Endodermal cell (in vitro differentiated cells): ENCODE measurements at regions not wholly inside any gene's neighbourhood (a gene's known extent, or its start where the extent isn't known, plus 50 kb on each side); places are given as distances from the start of the nearest gene placed in this dataset.

Experiments
- DNase-seq: peaks from one replicate; pipeline ENCODE4 v3.0.0-alpha.2; 2017
- H3K27ac ChIP-seq: 2 replicates; pipeline ENCODE4 v1.5.1; 2013; ENCODE audit warnings: mild to moderate bottlenecking, low read depth, low read length, moderate library complexity
- H3K27me3 ChIP-seq: 2 replicates; pipeline ENCODE4 v1.6.1; 2013; ENCODE audit warnings: mild to moderate bottlenecking, low read length, moderate library complexity; ENCODE audit not compliant: insufficient read depth, control insufficient read depth, poor library complexity, severe bottlenecking
- H3K36me3 ChIP-seq: 2 replicates; pipeline ENCODE4 v1.7.0; 2013; ENCODE audit warnings: mild to moderate bottlenecking, low read length, moderate library complexity; ENCODE audit not compliant: control insufficient read depth, insufficient read depth
- H3K4me1 ChIP-seq: one replicate; pipeline ENCODE4 v1.7.0; 2013; ENCODE audit warnings: low read length; ENCODE audit not compliant: control insufficient read depth, insufficient read depth
- H3K4me3 ChIP-seq: 2 replicates; pipeline ENCODE4 v1.5.1; 2013; ENCODE audit warnings: mild to moderate bottlenecking, low read length, moderate library complexity
- H3K9ac ChIP-seq: 2 replicates; pipeline ENCODE4 v1.6.1; 2013; ENCODE audit warnings: mild to moderate bottlenecking, low read length, moderate library complexity; ENCODE audit not compliant: poor library complexity, severe bottlenecking; ENCODE audit errors: extremely low read depth
- H3K9me3 ChIP-seq: 2 replicates; pipeline ENCODE4 v1.6.1; 2013; ENCODE audit warnings: mild to moderate bottlenecking, low read length, moderate library complexity; ENCODE audit not compliant: control insufficient read depth
- H3K27ac Mint-ChIP-seq: 2 replicates; pipeline ENCODE4 v1.8.0; 2020; ENCODE audit warnings: mixed read lengths
- H3K27me3 Mint-ChIP-seq: 2 replicates; pipeline ENCODE4 v1.8.0; 2021; ENCODE audit warnings: mild to moderate bottlenecking, mixed read lengths; ENCODE audit not compliant: insufficient read depth
- H3K36me3 Mint-ChIP-seq: 2 replicates; pipeline ENCODE4 v1.8.0; 2020; ENCODE audit warnings: low read depth, mixed read lengths
- H3K4me1 Mint-ChIP-seq: 2 replicates; pipeline ENCODE4 v1.8.0; 2020; ENCODE audit warnings: mixed read lengths
- H3K4me3 Mint-ChIP-seq: 2 replicates; pipeline ENCODE4 v1.8.0; 2020; ENCODE audit warnings: mild to moderate bottlenecking, moderate library complexity, mixed read lengths
- H3K9me3 Mint-ChIP-seq: 2 replicates; pipeline ENCODE4 v1.8.0; 2020; ENCODE audit warnings: mild to moderate bottlenecking, mixed read lengths
- WGBS, 2 experiments: methylation state at CpG; one replicate each; pipeline versions ENCODE4 v1.1.5 to v1.1.7; 2013; ENCODE audit warnings: missing lambda C conversion rate in 2 of 2, mixed read lengths in 1 of 2; ENCODE audit not compliant: insufficient coverage in 1 of 2, insufficient read length in 1 of 2; 5-methylcytosine and 5-hydroxymethylcytosine counted together
- TF ChIP-seq, protein P1 (sequence below): fragments of 200-600 bp; sonication (generic); conservative IDR thresholded peaks from 2 replicates; pipeline ENCODE4 v1.5.0; 2021; ENCODE audit warnings: antibody characterized with exemption, mild to moderate bottlenecking

DNA sequence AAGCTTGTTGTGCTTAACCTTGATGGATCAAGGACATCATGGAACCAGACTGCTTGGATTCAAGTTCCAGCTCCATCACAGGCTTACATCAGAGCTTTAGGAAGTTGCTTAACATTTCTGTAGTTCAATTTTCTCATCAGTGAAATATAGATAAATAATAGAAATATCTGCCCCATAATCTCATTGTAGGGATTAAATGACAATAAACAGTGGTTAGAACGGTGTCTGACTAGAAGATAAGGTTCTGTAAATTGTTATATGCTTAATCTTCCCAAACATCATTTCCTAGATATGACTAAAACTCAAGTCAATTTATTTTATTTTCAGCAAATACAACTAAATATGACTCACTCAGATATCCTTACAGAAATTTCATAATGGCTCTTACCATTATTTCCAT lies 83.5 kb downstream of the SLITRK1 start:
- no peak for DNase-seq
- Histone ChIP-seq H3K27ac (no peak overlapping the region), H3K36me3 (no peaks in the 10 kb centered on the region), H3K4me3 (no peak overlapping the region), H3K27me3 (no peaks in the 10 kb centered on the region), H3K9ac (no peak overlapping the region), H3K4me1 (no peaks in the 10 kb centered on the region), H3K9me3 (no peaks in the 10 kb centered on the region)
- Mint-ChIP-seq H3K4me3 (no peak overlapping the region), H3K4me1 (no peaks in the 10 kb centered on the region), H3K27ac (no peak overlapping the region), H3K36me3 (no peaks in the 10 kb centered on the region), H3K9me3 (no peaks in the 10 kb centered on the region), H3K27me3 (no peaks in the 10 kb centered on the region)
- TF ChIP-seq, protein P1, sequence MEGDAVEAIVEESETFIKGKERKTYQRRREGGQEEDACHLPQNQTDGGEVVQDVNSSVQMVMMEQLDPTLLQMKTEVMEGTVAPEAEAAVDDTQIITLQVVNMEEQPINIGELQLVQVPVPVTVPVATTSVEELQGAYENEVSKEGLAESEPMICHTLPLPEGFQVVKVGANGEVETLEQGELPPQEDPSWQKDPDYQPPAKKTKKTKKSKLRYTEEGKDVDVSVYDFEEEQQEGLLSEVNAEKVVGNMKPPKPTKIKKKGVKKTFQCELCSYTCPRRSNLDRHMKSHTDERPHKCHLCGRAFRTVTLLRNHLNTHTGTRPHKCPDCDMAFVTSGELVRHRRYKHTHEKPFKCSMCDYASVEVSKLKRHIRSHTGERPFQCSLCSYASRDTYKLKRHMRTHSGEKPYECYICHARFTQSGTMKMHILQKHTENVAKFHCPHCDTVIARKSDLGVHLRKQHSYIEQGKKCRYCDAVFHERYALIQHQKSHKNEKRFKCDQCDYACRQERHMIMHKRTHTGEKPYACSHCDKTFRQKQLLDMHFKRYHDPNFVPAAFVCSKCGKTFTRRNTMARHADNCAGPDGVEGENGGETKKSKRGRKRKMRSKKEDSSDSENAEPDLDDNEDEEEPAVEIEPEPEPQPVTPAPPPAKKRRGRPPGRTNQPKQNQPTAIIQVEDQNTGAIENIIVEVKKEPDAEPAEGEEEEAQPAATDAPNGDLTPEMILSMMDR, result no peak
- no CpG with 5 or more reads among the region's 1 CpG for WGBS, 2 experiments

DNA sequence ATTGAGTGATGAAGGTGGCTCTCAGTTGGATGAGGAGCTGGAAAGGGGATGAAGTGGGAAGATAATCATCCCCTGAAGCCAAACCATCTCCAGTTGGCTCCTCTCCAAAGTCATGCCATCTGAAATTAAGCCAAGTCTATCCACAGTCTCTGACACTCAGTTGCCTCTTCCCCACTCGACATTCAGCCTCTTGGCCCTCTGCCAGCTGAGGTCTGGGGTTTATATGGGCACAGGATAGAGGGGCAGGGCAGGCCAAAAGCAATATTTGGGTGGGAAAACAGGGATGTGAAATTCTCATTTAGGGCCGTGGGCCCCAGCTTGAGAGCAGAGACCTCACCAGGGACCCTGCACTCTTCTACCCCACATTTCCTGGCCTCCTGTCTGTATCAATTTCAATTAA lies 85.9 kb downstream of the SLITRK1 start:
- H3K9me3 Mint-ChIP-seq, result no peaks in the 10 kb centered on the region
- no peaks in the 10 kb centered on the region for H3K36me3 ChIP-seq
- no peaks in the 10 kb centered on the region for H3K4me1 Mint-ChIP-seq
- H3K27ac Mint-ChIP-seq, result no peak overlapping the region
- no peak overlapping the region for H3K4me3 Mint-ChIP-seq
- no peak overlapping the region for H3K9ac ChIP-seq
- 60 to 100% methylated on average over 1 to 2 of the region's 2 CpGs for WGBS, 2 experiments
- H3K4me1 ChIP-seq, result no peaks in the 10 kb centered on the region
- DNase-seq, result no peak
- TF ChIP-seq, protein P1, result no peak
- H3K27me3 ChIP-seq, result no peaks in the 10 kb centered on the region
- H3K9me3 ChIP-seq, result no peaks in the 10 kb centered on the region
- H3K27me3 Mint-ChIP-seq, result no peaks in the 10 kb centered on the region
- no peak overlapping the region for H3K4me3 ChIP-seq
- H3K27ac ChIP-seq, result no peak overlapping the region
- H3K36me3 Mint-ChIP-seq, result no peaks in the 10 kb centered on the region

DNA sequence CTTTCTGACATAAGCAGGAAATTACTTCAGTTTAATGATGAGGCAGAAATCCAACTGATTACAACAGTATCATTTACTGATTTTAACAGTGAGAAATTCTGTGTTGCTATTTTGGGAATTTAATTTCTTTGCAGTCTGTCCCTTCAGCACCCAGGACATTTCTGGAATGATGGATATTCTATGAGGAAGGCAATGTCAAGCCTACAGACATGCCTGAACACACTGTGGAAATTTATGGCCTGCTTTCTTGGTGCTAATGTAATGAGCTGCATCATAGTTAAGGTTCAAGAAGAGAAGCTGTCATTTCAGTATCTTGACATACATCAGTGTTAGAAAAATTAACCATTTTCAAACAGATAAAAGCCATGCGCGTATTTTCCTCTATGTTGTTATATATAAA lies 87.7 kb downstream of the SLITRK1 start:
- no peak overlapping the region for H3K27ac Mint-ChIP-seq
- TF ChIP-seq, protein P1, result no peak
- H3K36me3 ChIP-seq, result no peaks in the 10 kb centered on the region
- H3K4me1 ChIP-seq, result no peaks in the 10 kb centered on the region
- no peaks in the 10 kb centered on the region for H3K9me3 Mint-ChIP-seq
- no peaks in the 10 kb centered on the region for H3K4me1 Mint-ChIP-seq
- no peak overlapping the region for H3K27ac ChIP-seq
- H3K4me3 Mint-ChIP-seq, result no peak overlapping the region
- WGBS, 2 experiments, result no CpG with 5 or more reads among the region's 2 CpGs
- no peak overlapping the region for H3K4me3 ChIP-seq
- no peaks in the 10 kb centered on the region for H3K27me3 Mint-ChIP-seq
- H3K36me3 Mint-ChIP-seq, result no peaks in the 10 kb centered on the region
- H3K9ac ChIP-seq, result no peak overlapping the region
- DNase-seq, result no peak
- H3K9me3 ChIP-seq, result no peaks in the 10 kb centered on the region
- no peaks in the 10 kb centered on the region for H3K27me3 ChIP-seq
